Endodermal cell (in vitro differentiated cells): ENCODE measurements at regions not wholly inside any gene's neighbourhood (a gene's known extent, or its start where the extent isn't known, plus 50 kb on each side); places are given as distances from the start of the nearest gene placed in this dataset.

Experiments
- DNase-seq: peaks from one replicate; pipeline ENCODE4 v3.0.0-alpha.2; 2017
- H3K27ac ChIP-seq: 2 replicates; pipeline ENCODE4 v1.5.1; 2013; ENCODE audit warnings: mild to moderate bottlenecking, low read depth, low read length, moderate library complexity
- H3K27me3 ChIP-seq: 2 replicates; pipeline ENCODE4 v1.6.1; 2013; ENCODE audit warnings: mild to moderate bottlenecking, low read length, moderate library complexity; ENCODE audit not compliant: insufficient read depth, control insufficient read depth, poor library complexity, severe bottlenecking
- H3K36me3 ChIP-seq: 2 replicates; pipeline ENCODE4 v1.7.0; 2013; ENCODE audit warnings: mild to moderate bottlenecking, low read length, moderate library complexity; ENCODE audit not compliant: control insufficient read depth, insufficient read depth
- H3K4me1 ChIP-seq: one replicate; pipeline ENCODE4 v1.7.0; 2013; ENCODE audit warnings: low read length; ENCODE audit not compliant: control insufficient read depth, insufficient read depth
- H3K4me3 ChIP-seq: 2 replicates; pipeline ENCODE4 v1.5.1; 2013; ENCODE audit warnings: mild to moderate bottlenecking, low read length, moderate library complexity
- H3K9ac ChIP-seq: 2 replicates; pipeline ENCODE4 v1.6.1; 2013; ENCODE audit warnings: mild to moderate bottlenecking, low read length, moderate library complexity; ENCODE audit not compliant: poor library complexity, severe bottlenecking; ENCODE audit errors: extremely low read depth
- H3K9me3 ChIP-seq: 2 replicates; pipeline ENCODE4 v1.6.1; 2013; ENCODE audit warnings: mild to moderate bottlenecking, low read length, moderate library complexity; ENCODE audit not compliant: control insufficient read depth
- H3K27ac Mint-ChIP-seq: 2 replicates; pipeline ENCODE4 v1.8.0; 2020; ENCODE audit warnings: mixed read lengths
- H3K27me3 Mint-ChIP-seq: 2 replicates; pipeline ENCODE4 v1.8.0; 2021; ENCODE audit warnings: mild to moderate bottlenecking, mixed read lengths; ENCODE audit not compliant: insufficient read depth
- H3K36me3 Mint-ChIP-seq: 2 replicates; pipeline ENCODE4 v1.8.0; 2020; ENCODE audit warnings: low read depth, mixed read lengths
- H3K4me1 Mint-ChIP-seq: 2 replicates; pipeline ENCODE4 v1.8.0; 2020; ENCODE audit warnings: mixed read lengths
- H3K4me3 Mint-ChIP-seq: 2 replicates; pipeline ENCODE4 v1.8.0; 2020; ENCODE audit warnings: mild to moderate bottlenecking, moderate library complexity, mixed read lengths
- H3K9me3 Mint-ChIP-seq: 2 replicates; pipeline ENCODE4 v1.8.0; 2020; ENCODE audit warnings: mild to moderate bottlenecking, mixed read lengths
- CTCF ChIP-seq: fragments of 200-600 bp; sonication (generic); conservative IDR thresholded peaks from 2 replicates; pipeline ENCODE4 v1.5.0; 2021; ENCODE audit warnings: antibody characterized with exemption, mild to moderate bottlenecking
- WGBS, 2 experiments: methylation state at CpG; one replicate each; pipeline versions ENCODE4 v1.1.5 to v1.1.7; 2013; ENCODE audit warnings: missing lambda C conversion rate in 2 of 2, mixed read lengths in 1 of 2; ENCODE audit not compliant: insufficient coverage in 1 of 2, insufficient read length in 1 of 2; 5-methylcytosine and 5-hydroxymethylcytosine counted together

- H3K4me3 ChIP-seq: no peak overlapping the region
- H3K27me3 ChIP-seq: no peaks in the 10 kb centered on the region
- no peak for TF ChIP-seq CTCF
- H3K9ac ChIP-seq: no peak overlapping the region
- no peaks in the 10 kb centered on the region for H3K36me3 ChIP-seq
- Mint-ChIP-seq H3K4me3 (no peak overlapping the region), H3K9me3 (no peaks in the 10 kb centered on the region), H3K36me3 (no peaks in the 10 kb centered on the region), H3K27ac (no peak overlapping the region), H3K27me3 (no peaks in the 10 kb centered on the region), H3K4me1 (peaks cover 4% of the 10 kb centered on the region)
- no peaks in the 10 kb centered on the region for H3K9me3 ChIP-seq
- DNase-seq: no peak
- 95 to 100% methylated on average over 1 to 4 of the region's 4 CpGs for WGBS, 2 experiments
- H3K27ac ChIP-seq: no peak overlapping the region
- H3K4me1 ChIP-seq: no peaks in the 10 kb centered on the region
These were observed 559.3 kb upstream of the ARRDC4 start for GRCh38 chr15:97401195-97401594.

DNA sequence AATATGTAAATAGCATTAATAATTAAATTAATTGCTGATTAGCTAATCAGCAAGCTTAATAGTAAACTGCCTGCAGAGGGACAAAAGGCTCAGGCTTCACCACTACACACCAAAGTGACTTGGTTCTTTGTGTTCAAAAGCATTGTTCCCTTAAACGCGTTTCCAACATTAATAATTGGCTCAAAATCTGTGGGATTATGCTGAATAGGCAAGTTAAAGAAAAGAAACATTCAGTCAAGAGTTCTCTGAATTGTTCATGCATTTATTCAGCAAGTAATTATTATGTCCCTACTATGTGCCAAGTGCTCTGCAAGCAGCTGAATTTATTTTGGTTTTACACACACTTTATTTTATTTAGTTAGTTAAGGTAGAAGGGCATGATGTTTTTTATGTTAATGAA lies 558.5 kb upstream of the ARRDC4 start:
- no peaks in the 10 kb centered on the region for H3K27me3 Mint-ChIP-seq
- H3K9me3 Mint-ChIP-seq: no peaks in the 10 kb centered on the region
- H3K27ac Mint-ChIP-seq: no peak overlapping the region
- Histone ChIP-seq H3K4me3 (no peak overlapping the region), H3K4me1 (no peaks in the 10 kb centered on the region), H3K9me3 (no peaks in the 10 kb centered on the region), H3K9ac (no peak overlapping the region), H3K27ac (no peak overlapping the region), H3K27me3 (no peaks in the 10 kb centered on the region), H3K36me3 (no peaks in the 10 kb centered on the region)
- WGBS, 2 experiments: 86 to 100% methylated on average over 2 of the region's 2 CpGs
- no peaks in the 10 kb centered on the region for H3K36me3 Mint-ChIP-seq
- TF ChIP-seq CTCF: no peak
- no peak for DNase-seq
- no peak overlapping the region for H3K4me3 Mint-ChIP-seq
- peaks cover 4% of the 10 kb centered on the region for H3K4me1 Mint-ChIP-seq

GRCh38 chr15:97406841-97407240 lies 553.7 kb upstream of the ARRDC4 start:
- Histone ChIP-seq H3K9ac (no peak overlapping the region), H3K4me3 (no peak overlapping the region), H3K27me3 (no peaks in the 10 kb centered on the region), H3K4me1 (no peaks in the 10 kb centered on the region), H3K36me3 (no peaks in the 10 kb centered on the region), H3K27ac (no peak overlapping the region), H3K9me3 (no peaks in the 10 kb centered on the region)
- WGBS, 2 experiments: 72 to 93% methylated on average over 2 of the region's 2 CpGs
- Mint-ChIP-seq H3K36me3 (no peaks in the 10 kb centered on the region), H3K27ac (no peak overlapping the region), H3K4me3 (no peak overlapping the region), H3K9me3 (no peaks in the 10 kb centered on the region), H3K27me3 (no peaks in the 10 kb centered on the region), H3K4me1 (peaks cover 4% of the 10 kb centered on the region)
- no peak for TF ChIP-seq CTCF
- no peak for DNase-seq
